ENCODE measurements at regions not wholly inside any gene's neighbourhood (a gene's known extent, or its start where the extent isn't known, plus 50 kb on each side); places are given as distances from the start of the nearest gene placed in this dataset.

GRCh38 chr4:121253961-121254360 is 89.8 kb upstream of the TNIP3 start (continued):
- TF ChIP-seq, protein P1, sequence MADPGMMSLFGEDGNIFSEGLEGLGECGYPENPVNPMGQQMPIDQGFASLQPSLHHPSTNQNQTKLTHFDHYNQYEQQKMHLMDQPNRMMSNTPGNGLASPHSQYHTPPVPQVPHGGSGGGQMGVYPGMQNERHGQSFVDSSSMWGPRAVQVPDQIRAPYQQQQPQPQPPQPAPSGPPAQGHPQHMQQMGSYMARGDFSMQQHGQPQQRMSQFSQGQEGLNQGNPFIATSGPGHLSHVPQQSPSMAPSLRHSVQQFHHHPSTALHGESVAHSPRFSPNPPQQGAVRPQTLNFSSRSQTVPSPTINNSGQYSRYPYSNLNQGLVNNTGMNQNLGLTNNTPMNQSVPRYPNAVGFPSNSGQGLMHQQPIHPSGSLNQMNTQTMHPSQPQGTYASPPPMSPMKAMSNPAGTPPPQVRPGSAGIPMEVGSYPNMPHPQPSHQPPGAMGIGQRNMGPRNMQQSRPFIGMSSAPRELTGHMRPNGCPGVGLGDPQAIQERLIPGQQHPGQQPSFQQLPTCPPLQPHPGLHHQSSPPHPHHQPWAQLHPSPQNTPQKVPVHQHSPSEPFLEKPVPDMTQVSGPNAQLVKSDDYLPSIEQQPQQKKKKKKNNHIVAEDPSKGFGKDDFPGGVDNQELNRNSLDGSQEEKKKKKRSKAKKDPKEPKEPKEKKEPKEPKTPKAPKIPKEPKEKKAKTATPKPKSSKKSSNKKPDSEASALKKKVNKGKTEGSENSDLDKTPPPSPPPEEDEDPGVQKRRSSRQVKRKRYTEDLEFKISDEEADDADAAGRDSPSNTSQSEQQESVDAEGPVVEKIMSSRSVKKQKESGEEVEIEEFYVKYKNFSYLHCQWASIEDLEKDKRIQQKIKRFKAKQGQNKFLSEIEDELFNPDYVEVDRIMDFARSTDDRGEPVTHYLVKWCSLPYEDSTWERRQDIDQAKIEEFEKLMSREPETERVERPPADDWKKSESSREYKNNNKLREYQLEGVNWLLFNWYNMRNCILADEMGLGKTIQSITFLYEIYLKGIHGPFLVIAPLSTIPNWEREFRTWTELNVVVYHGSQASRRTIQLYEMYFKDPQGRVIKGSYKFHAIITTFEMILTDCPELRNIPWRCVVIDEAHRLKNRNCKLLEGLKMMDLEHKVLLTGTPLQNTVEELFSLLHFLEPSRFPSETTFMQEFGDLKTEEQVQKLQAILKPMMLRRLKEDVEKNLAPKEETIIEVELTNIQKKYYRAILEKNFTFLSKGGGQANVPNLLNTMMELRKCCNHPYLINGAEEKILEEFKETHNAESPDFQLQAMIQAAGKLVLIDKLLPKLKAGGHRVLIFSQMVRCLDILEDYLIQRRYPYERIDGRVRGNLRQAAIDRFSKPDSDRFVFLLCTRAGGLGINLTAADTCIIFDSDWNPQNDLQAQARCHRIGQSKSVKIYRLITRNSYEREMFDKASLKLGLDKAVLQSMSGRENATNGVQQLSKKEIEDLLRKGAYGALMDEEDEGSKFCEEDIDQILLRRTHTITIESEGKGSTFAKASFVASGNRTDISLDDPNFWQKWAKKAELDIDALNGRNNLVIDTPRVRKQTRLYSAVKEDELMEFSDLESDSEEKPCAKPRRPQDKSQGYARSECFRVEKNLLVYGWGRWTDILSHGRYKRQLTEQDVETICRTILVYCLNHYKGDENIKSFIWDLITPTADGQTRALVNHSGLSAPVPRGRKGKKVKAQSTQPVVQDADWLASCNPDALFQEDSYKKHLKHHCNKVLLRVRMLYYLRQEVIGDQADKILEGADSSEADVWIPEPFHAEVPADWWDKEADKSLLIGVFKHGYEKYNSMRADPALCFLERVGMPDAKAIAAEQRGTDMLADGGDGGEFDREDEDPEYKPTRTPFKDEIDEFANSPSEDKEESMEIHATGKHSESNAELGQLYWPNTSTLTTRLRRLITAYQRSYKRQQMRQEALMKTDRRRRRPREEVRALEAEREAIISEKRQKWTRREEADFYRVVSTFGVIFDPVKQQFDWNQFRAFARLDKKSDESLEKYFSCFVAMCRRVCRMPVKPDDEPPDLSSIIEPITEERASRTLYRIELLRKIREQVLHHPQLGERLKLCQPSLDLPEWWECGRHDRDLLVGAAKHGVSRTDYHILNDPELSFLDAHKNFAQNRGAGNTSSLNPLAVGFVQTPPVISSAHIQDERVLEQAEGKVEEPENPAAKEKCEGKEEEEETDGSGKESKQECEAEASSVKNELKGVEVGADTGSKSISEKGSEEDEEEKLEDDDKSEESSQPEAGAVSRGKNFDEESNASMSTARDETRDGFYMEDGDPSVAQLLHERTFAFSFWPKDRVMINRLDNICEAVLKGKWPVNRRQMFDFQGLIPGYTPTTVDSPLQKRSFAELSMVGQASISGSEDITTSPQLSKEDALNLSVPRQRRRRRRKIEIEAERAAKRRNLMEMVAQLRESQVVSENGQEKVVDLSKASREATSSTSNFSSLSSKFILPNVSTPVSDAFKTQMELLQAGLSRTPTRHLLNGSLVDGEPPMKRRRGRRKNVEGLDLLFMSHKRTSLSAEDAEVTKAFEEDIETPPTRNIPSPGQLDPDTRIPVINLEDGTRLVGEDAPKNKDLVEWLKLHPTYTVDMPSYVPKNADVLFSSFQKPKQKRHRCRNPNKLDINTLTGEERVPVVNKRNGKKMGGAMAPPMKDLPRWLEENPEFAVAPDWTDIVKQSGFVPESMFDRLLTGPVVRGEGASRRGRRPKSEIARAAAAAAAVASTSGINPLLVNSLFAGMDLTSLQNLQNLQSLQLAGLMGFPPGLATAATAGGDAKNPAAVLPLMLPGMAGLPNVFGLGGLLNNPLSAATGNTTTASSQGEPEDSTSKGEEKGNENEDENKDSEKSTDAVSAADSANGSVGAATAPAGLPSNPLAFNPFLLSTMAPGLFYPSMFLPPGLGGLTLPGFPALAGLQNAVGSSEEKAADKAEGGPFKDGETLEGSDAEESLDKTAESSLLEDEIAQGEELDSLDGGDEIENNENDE (IDR thresholded peaks at IDR 0.05; ENCODE audit: insufficient replicate concordance, low read length): no peak
- TF ChIP-seq TAF1 (IDR thresholded peaks at IDR 0.05; ENCODE audit: low read depth, low read length) (no peak), EGR1 (IDR thresholded peaks at IDR 0.05; ENCODE audit: borderline replicate concordance, low read depth, low read length) (no peak), E2F6 (IDR thresholded peaks at IDR 0.05) (no peak), PHF8 (conservative IDR thresholded peaks at IDR 0.05; ENCODE audit: low read depth, low read length) (no peak), GTF2F1 (IDR thresholded peaks at IDR 0.05; ENCODE audit: borderline replicate concordance, low read depth, low read length) (no peak), CREB1 (IDR thresholded peaks at IDR 0.05) (no peak), ASH2L (IDR thresholded peaks at IDR 0.05; ENCODE audit: low read length) (no peak), SP2 (IDR thresholded peaks at IDR 0.05; ENCODE audit: low read length) (no peak), SP1 (IDR thresholded peaks at IDR 0.05; ENCODE audit: low read depth, low read length) (no peak), POLR2AphosphoS5 (IDR thresholded peaks at IDR 0.05; ENCODE audit: low read depth, low read length) (no peak)
- TF ChIP-seq, protein P2, sequence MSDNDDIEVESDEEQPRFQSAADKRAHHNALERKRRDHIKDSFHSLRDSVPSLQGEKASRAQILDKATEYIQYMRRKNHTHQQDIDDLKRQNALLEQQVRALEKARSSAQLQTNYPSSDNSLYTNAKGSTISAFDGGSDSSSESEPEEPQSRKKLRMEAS (IDR thresholded peaks at IDR 0.05): no peak
